BE2C (cell line): ENCODE measurements at regions not wholly inside any gene's neighbourhood (a gene's known extent, or its start where the extent isn't known, plus 50 kb on each side); places are given as distances from the start of the nearest gene placed in this dataset.

Experiments used
- DNase-seq: peaks from one replicate; pipeline ENCODE4 v3.0.0-alpha.2; 2020
- H3K27me3 ChIP-seq: fragments of 250-450 bp; sonication (Bioruptor Pico); 2 replicates; pipeline ENCODE4 v1.5.1; 2020; ENCODE audit warnings: mild to moderate bottlenecking
- H3K36me3 ChIP-seq: fragments of 250-450 bp; sonication (Bioruptor Pico); 2 replicates; pipeline ENCODE4 v1.5.1; 2020; ENCODE audit warnings: mild to moderate bottlenecking
- H3K4me1 ChIP-seq: fragments of 250-450 bp; sonication (Bioruptor Pico); 2 replicates; pipeline ENCODE4 v1.5.1; 2020
- H3K4me3 ChIP-seq: 2 replicates; pipeline ENCODE4 v1.5.1; 2011; ENCODE audit warnings: low read depth, low read length
- H3K9me3 ChIP-seq: fragments of 250-450 bp; sonication (Bioruptor Pico); 2 replicates; pipeline ENCODE4 v1.5.1; 2020
- CTCF ChIP-seq: IDR thresholded peaks from 2 replicates; pipeline ENCODE4 v1.5.1; 2012; ENCODE audit warnings: mild to moderate bottlenecking, low read depth, low read length

GRCh38 chr13:91115776-91116175, 231.7 kb upstream of the MIR17HG start:
- Histone ChIP-seq H3K9me3 (no peaks in the 10 kb centered on the region), H3K27me3 (no peaks in the 10 kb centered on the region), H3K36me3 (no peaks in the 10 kb centered on the region), H3K4me3 (no peak overlapping the region), H3K4me1 (no peaks in the 10 kb centered on the region; the same call in 1 of the 2 replicates)
- no peak for TF ChIP-seq CTCF
- no peak for DNase-seq

GRCh38 chr13:91117351-91117750, 230.1 kb upstream of the MIR17HG start:
- DNase-seq, result no peak
- no peaks in the 10 kb centered on the region; the same call in none of the 2 replicates for H3K4me1 ChIP-seq
- H3K36me3 ChIP-seq, result no peaks in the 10 kb centered on the region
- H3K4me3 ChIP-seq, result no peak overlapping the region
- H3K9me3 ChIP-seq, result no peaks in the 10 kb centered on the region
- no peaks in the 10 kb centered on the region for H3K27me3 ChIP-seq
- TF ChIP-seq CTCF, result no peak

- TF ChIP-seq CTCF, result no peak
- Histone ChIP-seq H3K27me3 (no peaks in the 10 kb centered on the region), H3K36me3 (no peaks in the 10 kb centered on the region), H3K4me1 (no peaks in the 10 kb centered on the region; the same call in none of the 2 replicates), H3K9me3 (no peaks in the 10 kb centered on the region), H3K4me3 (no peak overlapping the region)
- DNase-seq, result no peak
Measured at GRCh38 chr13:91119643-91120042, 227.8 kb upstream of the MIR17HG start.

- no peak for TF ChIP-seq CTCF
- DNase-seq, result no peak
- Histone ChIP-seq H3K4me1 (no peaks in the 10 kb centered on the region; the same call in none of the 2 replicates), H3K36me3 (no peaks in the 10 kb centered on the region), H3K9me3 (no peaks in the 10 kb centered on the region), H3K4me3 (no peak overlapping the region), H3K27me3 (no peaks in the 10 kb centered on the region)
Measured at GRCh38 chr13:91122766-91123165, 224.7 kb upstream of the MIR17HG start.

- Histone ChIP-seq H3K4me1 (no peaks in the 10 kb centered on the region; the same call in none of the 2 replicates), H3K9me3 (no peaks in the 10 kb centered on the region), H3K4me3 (no peak overlapping the region), H3K27me3 (no peaks in the 10 kb centered on the region), H3K36me3 (no peaks in the 10 kb centered on the region)
- no peak for TF ChIP-seq CTCF
- DNase-seq, result no peak
Measured at GRCh38 chr13:91123456-91124127, 223.9 kb upstream of the MIR17HG start.

GRCh38 chr13:91126806-91127205, 220.7 kb upstream of the MIR17HG start:
- Histone ChIP-seq H3K4me3 (no peak overlapping the region), H3K4me1 (no peaks in the 10 kb centered on the region), H3K36me3 (no peaks in the 10 kb centered on the region), H3K9me3 (no peaks in the 10 kb centered on the region), H3K27me3 (no peaks in the 10 kb centered on the region)
- TF ChIP-seq CTCF, result no peak
- no peak for DNase-seq
